Activated CD4-positive, alpha-beta T cell treated with anti-CD3 and anti-CD28 coated beads for 36 hours (primary cell): ENCODE measurements at regions not wholly inside any gene's neighbourhood (a gene's known extent, or its start where the extent isn't known, plus 50 kb on each side); places are given as distances from the start of the nearest gene placed in this dataset.

ENCODE experiments used
- ATAC-seq: fragments of 200-7000 bp; cut with Tn5 transposase; one replicate; pipeline ENCODE4 v1.10.0; 2021; ENCODE audit warnings: mild to moderate bottlenecking, moderate library complexity
- CTCF ChIA-PET: fragments of 350-600 bp; sonication (Branson Sonifier 250); formaldehyde crosslinking; loops from one replicate; lab custom pipeline; 2021; ENCODE audit warnings: antibody characterized with exemption; lab: Charles Lee
- POLR2A ChIA-PET: fragments of 350-600 bp; sonication (Branson Sonifier 250); formaldehyde crosslinking; loops from one replicate; lab custom pipeline; 2021; ENCODE audit warnings: antibody characterized with exemption, inconsistent platforms; lab: Charles Lee
- DNase-seq: peaks from one replicate; pipeline ENCODE4 v3.0.0-alpha.2; 2020
- H3K27ac Mint-ChIP-seq: one replicate; pipeline ENCODE4 v1.8.0; 2021; ENCODE audit warnings: mixed read lengths
- H3K27me3 Mint-ChIP-seq: one replicate; pipeline ENCODE4 v1.8.0; 2021; ENCODE audit warnings: mixed read lengths
- H3K36me3 Mint-ChIP-seq: one replicate; pipeline ENCODE4 v1.8.0; 2021; ENCODE audit warnings: low read depth, mixed read lengths
- H3K4me1 Mint-ChIP-seq: one replicate; pipeline ENCODE4 v1.8.0; 2021; ENCODE audit warnings: mixed read lengths
- H3K4me3 Mint-ChIP-seq: one replicate; pipeline ENCODE4 v1.8.0; 2021; ENCODE audit warnings: mild to moderate bottlenecking, moderate library complexity, mixed read lengths
- H3K9me3 Mint-ChIP-seq: one replicate; pipeline ENCODE4 v1.8.0; 2021; ENCODE audit warnings: low read depth, mixed read lengths
- intact Hi-C, 2 experiments: fragments of 100-400 bp; cut with DNase I in 1 of 2; cut with micrococcal nuclease in 1 of 2; formaldehyde crosslinking; loops; one replicate each; pipeline versions ENCODE4 v1.14.2 to v1.15.1; 2022 to 2024; cut with DNase I, micrococcal nuclease

GRCh38 chr2:38509947-38510326, 92.8 kb downstream of the HNRNPLL start:
- Mint-ChIP-seq H3K4me1 (peaks cover 3% of the 10 kb centered on the region), H3K9me3 (peaks cover 5% of the 10 kb centered on the region), H3K36me3 (no peaks in the 10 kb centered on the region), H3K27ac (no peak overlapping the region), H3K4me3 (no peak overlapping the region), H3K27me3 (peaks cover 5% of the 10 kb centered on the region)
- ATAC-seq (no peak), DNase-seq (no peak)
- CTCF ChIA-PET = interaction anchor here (0.6 to 10.1 kb wide), 6 partner anchors 64 to 288 kb away, joined by 3 to 155 read pairs (median 5); no protein-coding TSS in a partner anchor
- intact Hi-C loops = loop anchor here (2.0 to 5.0 kb wide), 3 partner anchors 133 to 528 kb away; partner anchors contain the start of gene ATL2 (in 1 of the 2)
- POLR2A ChIA-PET = no interaction called here

GRCh38 chr2:38509314-38509946, 93.3 kb downstream of the HNRNPLL start:
- ChIA-PET CTCF (interaction anchor here (0.8 to 10.1 kb wide), 18 partner anchors 9 to 323 kb away, joined by 3 to 155 read pairs (median 5); no protein-coding TSS in a partner anchor), POLR2A (no interaction called here)
- DNase-seq (no peak), ATAC-seq (no peak)
- Mint-ChIP-seq H3K4me3 (no peak overlapping the region), H3K36me3 (no peaks in the 10 kb centered on the region), H3K27me3 (peaks cover 5% of the 10 kb centered on the region), H3K27ac (no peak overlapping the region), H3K9me3 (peaks cover 5% of the 10 kb centered on the region), H3K4me1 (peaks cover 3% of the 10 kb centered on the region)
- intact Hi-C loops = loop anchor here (2.0 to 5.0 kb wide), 3 partner anchors 133 to 527 kb away; partner anchors contain the start of gene ATL2 (in 1 of the 2)

DNA sequence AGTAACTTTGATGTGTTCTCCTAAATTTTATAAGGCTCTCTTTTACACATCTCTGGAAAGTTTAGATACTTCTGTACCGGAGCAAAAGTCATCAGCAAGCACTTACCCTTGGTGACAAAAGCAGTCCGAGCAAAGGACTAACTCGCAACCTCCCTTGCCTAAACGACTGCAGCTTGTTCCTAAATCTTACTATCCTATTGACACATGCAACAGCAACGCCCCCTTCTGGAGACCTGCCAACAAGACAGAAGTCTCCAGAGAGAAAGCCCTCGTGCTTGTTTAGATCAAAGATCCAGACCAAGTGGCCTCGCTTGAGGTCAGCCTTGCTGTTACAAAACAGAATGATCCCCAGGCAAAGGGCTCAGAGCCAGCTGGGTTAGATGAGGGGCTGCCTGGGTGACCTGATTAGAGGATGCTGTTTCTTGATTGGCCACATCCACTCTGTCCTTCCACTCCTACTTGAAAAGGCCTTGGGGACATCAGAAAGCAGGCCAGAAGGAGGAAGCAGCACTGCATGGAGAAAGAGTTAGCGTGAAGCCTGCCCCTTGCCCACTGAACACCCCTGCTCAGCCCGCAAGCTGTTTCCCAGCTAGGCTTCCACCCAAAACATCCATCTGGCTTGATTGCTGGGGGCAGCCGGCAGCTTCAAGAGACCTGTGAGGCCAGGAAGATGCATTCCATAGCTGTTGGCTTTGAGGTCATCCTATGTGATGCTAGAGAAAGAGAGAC, 94.3 kb downstream of the HNRNPLL start:
- POLR2A ChIA-PET = no interaction called here
- intact Hi-C loops = loop anchor here (1.0 to 5.0 kb wide), 5 partner anchors 131 to 526 kb away; partner anchors contain the start of gene ATL2 (in 2 of the 2)
- DNase-seq = peak; percentile 92
- peaks cover 5% of the 10 kb centered on the region for H3K9me3 Mint-ChIP-seq
- H3K4me3 Mint-ChIP-seq = no peak overlapping the region
- H3K36me3 Mint-ChIP-seq = no peaks in the 10 kb centered on the region
- ATAC-seq = peak; percentile 95
- CTCF ChIA-PET = interaction anchor here (0.6 to 10.1 kb wide), 63 partner anchors 10 to 1274 kb away, joined by 3 to 155 read pairs (median 4); partner anchors contain the start of gene ATL2
- peaks cover 5% of the 10 kb centered on the region for H3K27me3 Mint-ChIP-seq
- peaks cover 3% of the 10 kb centered on the region for H3K4me1 Mint-ChIP-seq
- H3K27ac Mint-ChIP-seq = no peak overlapping the region

DNA sequence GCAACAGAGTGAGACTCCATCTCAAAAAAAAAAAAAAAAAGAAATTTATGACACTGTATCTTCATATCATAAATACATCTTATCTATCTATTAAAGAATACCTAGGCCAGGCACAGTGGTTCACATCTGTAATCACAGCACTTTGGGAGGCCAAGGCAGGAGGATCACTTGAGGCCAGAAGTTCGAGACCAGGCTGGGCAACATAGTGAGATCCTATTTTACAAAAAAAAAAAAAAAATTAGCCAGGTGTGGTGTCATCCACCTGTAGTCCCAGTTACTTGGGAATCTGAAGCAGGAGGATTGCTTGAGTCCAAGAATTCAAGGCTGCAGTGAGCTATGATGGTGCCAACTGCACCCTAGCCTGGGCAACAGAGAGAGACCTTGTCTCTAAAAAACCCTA, 95.0 kb downstream of the HNRNPLL start:
- Mint-ChIP-seq H3K27ac (no peak overlapping the region), H3K4me1 (peaks cover 3% of the 10 kb centered on the region), H3K9me3 (peaks cover 5% of the 10 kb centered on the region), H3K36me3 (no peaks in the 10 kb centered on the region), H3K4me3 (no peak overlapping the region), H3K27me3 (peaks cover 5% of the 10 kb centered on the region)
- ATAC-seq = no peak
- ChIA-PET CTCF (interaction anchor here (0.6 to 10.1 kb wide), 59 partner anchors 9 to 1273 kb away, joined by 3 to 155 read pairs (median 4); partner anchors contain the start of gene ATL2), POLR2A (no interaction called here)
- intact Hi-C loops = loop anchor here (1.0 to 5.0 kb wide), 5 partner anchors 130 to 525 kb away; partner anchors contain the start of gene ATL2 (in 2 of the 2)
- DNase-seq = no peak

- ChIA-PET CTCF (interaction anchor here (10.1 kb wide), 1 partner anchor 190 kb away, joined by 155 read pairs; no protein-coding TSS in a partner anchor), POLR2A (no interaction called here)
- H3K27me3 Mint-ChIP-seq = peaks cover 8% of the 10 kb centered on the region
- no peak for DNase-seq
- H3K4me3 Mint-ChIP-seq = no peak overlapping the region
- H3K9me3 Mint-ChIP-seq = peaks cover 9% of the 10 kb centered on the region
- peaks cover 3% of the 10 kb centered on the region for H3K4me1 Mint-ChIP-seq
- H3K27ac Mint-ChIP-seq = no peak overlapping the region
- no peak for ATAC-seq
- intact Hi-C loops = loop anchor here (5.0 kb wide), 1 partner anchor 523 kb away; no protein-coding TSS in a partner anchor
- no peaks in the 10 kb centered on the region for H3K36me3 Mint-ChIP-seq
Measured at GRCh38 chr2:38505779-38506178, 96.9 kb downstream of the HNRNPLL start.

GRCh38 chr2:38504169-38504568, 98.6 kb downstream of the HNRNPLL start:
- H3K9me3 Mint-ChIP-seq = peaks cover 9% of the 10 kb centered on the region
- H3K27ac Mint-ChIP-seq = no peak overlapping the region
- CTCF ChIA-PET = interaction anchor here (1.1 kb wide), 1 partner anchor 9 kb away, joined by 4 read pairs; no protein-coding TSS in a partner anchor
- H3K27me3 Mint-ChIP-seq = peaks cover 8% of the 10 kb centered on the region
- intact Hi-C loops = no loop called here
- peaks cover 3% of the 10 kb centered on the region for H3K4me1 Mint-ChIP-seq
- POLR2A ChIA-PET = no interaction called here
- ATAC-seq (no peak), DNase-seq (no peak)
- no peaks in the 10 kb centered on the region for H3K36me3 Mint-ChIP-seq
- H3K4me3 Mint-ChIP-seq = no peak overlapping the region

DNA sequence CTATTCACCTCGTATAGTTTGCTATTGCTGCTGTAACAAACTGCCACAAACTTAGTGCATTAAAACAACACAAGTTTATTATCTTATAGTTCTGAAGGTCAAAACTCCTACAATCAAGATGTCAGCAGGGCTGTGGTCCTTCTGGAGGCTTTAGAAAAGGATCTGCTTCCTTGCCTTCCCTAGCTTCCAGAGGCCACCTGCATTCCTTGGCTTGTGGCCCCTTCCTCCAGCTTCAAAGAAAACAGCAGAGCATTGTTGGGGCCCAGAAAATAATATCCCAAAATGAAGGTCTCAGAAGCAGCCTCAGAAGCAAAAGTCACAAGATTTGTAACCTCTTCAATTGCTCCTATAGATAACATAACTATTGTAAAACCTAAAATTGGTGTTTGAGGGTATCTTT, 100.6 kb downstream of the HNRNPLL start:
- intact Hi-C loops = no loop called here
- DNase-seq (no peak), ATAC-seq (no peak)
- Mint-ChIP-seq H3K27ac (no peak overlapping the region), H3K4me1 (peaks cover 6% of the 10 kb centered on the region), H3K9me3 (peaks cover 9% of the 10 kb centered on the region), H3K36me3 (no peaks in the 10 kb centered on the region), H3K27me3 (peaks cover 8% of the 10 kb centered on the region), H3K4me3 (no peak overlapping the region)
- POLR2A ChIA-PET = no interaction called here
- CTCF ChIA-PET = no interaction called here

DNA sequence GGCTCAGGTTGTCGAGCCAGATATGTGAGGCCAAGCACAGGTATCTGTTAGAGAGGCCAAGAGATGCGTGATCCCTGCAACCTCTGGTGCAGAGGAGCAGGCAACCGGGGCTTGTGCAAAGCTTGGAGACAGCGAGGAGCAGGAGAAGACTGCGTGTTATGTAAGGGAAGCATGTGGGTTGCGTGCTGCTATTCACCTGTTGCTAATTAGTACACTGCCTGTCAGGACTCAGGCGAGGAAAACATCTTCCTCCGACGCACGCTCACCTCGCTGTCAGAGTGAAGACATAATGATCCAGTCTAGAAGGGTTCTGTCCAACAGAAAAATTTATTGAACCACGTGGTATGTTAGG, 102.5 kb downstream of the HNRNPLL start:
- Mint-ChIP-seq H3K9me3 (peaks cover 4% of the 10 kb centered on the region), H3K4me3 (no peak overlapping the region), H3K27me3 (peaks cover 4% of the 10 kb centered on the region), H3K4me1 (peaks cover 6% of the 10 kb centered on the region), H3K36me3 (no peaks in the 10 kb centered on the region), H3K27ac (no peak overlapping the region)
- DNase-seq (no peak), ATAC-seq (no peak)
- intact Hi-C loops = no loop called here
- ChIA-PET CTCF (no interaction called here), POLR2A (no interaction called here)

DNA sequence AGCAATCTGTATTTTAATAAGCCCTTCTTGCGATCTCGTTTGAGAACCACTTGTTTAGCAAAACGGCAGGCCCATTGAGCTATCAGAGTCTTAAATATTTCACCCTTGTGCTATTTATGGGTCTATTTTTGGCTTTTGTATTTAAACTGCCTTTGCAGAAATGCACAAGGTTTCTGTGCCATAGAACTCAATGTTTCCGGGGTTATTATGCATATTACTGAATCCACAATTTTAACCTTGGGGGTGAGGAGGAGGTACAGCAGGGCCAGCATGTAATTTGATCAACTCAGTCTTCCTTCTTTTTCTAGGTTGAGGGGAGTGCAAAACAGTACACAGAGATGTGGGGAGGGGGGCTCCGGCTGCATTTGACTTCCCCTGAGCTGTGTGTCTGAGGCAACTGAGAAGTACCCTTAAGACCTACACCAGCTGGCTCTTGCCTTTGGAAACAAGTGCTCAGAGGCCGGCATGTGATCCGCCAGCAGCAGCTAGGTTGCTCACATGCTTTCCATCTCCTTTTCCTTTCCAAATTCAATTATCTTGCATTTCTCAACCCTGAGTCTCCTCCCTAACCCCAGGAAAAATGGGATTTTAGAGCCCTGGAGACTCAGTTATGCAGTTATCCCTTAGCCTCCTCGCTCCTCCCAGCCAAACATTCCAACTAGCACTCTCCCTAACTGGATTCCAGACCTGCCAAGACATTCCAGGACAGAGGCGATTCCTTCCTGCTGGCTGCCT, 103.0 kb downstream of the HNRNPLL start:
- DNase-seq (no peak), ATAC-seq (no peak)
- peaks cover 6% of the 10 kb centered on the region for H3K4me1 Mint-ChIP-seq
- intact Hi-C loops = no loop called here
- ChIA-PET CTCF (interaction anchor here (2.3 kb wide), 1 partner anchor 8 kb away, joined by 8 read pairs; no protein-coding TSS in a partner anchor), POLR2A (no interaction called here)
- peaks cover 4% of the 10 kb centered on the region for H3K9me3 Mint-ChIP-seq
- H3K27ac Mint-ChIP-seq = no peak overlapping the region
- H3K4me3 Mint-ChIP-seq = no peak overlapping the region
- H3K36me3 Mint-ChIP-seq = no peaks in the 10 kb centered on the region
- peaks cover 4% of the 10 kb centered on the region for H3K27me3 Mint-ChIP-seq

DNA sequence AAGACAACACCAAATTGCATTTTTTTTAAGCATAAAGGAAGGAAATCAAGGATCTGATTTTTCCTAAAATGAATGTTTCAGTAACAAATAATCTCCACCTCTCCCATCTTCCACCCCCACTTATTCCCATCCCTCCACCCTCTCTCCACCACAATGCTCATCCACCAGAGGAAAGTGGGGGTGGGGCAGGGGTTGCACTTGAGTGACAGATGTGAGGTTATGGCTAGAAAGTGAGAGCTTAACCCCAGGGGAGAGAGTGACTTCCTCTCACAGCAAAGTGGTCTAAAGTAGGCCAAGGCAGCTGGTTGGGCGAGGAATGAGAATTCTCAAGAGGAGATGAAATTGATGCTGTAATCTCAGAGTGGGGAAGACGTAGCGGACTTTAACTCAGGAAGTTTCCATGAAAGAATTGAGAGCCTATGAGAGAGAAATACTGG, 104.7 kb downstream of the HNRNPLL start:
- intact Hi-C loops = no loop called here
- DNase-seq (no peak), ATAC-seq (no peak)
- POLR2A ChIA-PET = no interaction called here
- H3K4me1 Mint-ChIP-seq = peaks cover 6% of the 10 kb centered on the region
- peaks cover 4% of the 10 kb centered on the region for H3K9me3 Mint-ChIP-seq
- H3K27ac Mint-ChIP-seq = no peak overlapping the region
- CTCF ChIA-PET = interaction anchor here (2.3 kb wide), 1 partner anchor 10 kb away, joined by 8 read pairs; no protein-coding TSS in a partner anchor
- H3K36me3 Mint-ChIP-seq = no peaks in the 10 kb centered on the region
- H3K4me3 Mint-ChIP-seq = no peak overlapping the region
- H3K27me3 Mint-ChIP-seq = peaks cover 4% of the 10 kb centered on the region

DNA sequence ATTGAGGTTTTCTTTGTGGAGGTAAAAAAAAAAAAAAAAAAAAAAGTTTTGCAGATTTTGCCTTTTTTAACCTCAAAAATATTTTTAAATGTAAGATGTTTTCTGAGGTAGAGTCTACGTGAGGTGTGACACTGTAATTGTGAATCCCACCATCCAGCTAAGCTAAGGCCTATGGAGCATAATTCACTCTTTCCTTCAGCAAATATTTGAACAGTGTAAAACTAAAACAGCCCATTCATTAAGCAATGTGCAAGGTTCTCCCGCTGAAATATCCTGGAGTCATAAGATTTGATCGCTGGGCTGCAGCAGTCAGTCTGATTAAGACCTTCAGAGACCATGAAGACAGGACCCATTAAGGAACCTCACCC, 105.1 kb downstream of the HNRNPLL start:
- Mint-ChIP-seq H3K27me3 (peaks cover 4% of the 10 kb centered on the region), H3K27ac (no peak overlapping the region), H3K4me1 (peaks cover 6% of the 10 kb centered on the region), H3K9me3 (peaks cover 4% of the 10 kb centered on the region), H3K36me3 (no peaks in the 10 kb centered on the region), H3K4me3 (no peak overlapping the region)
- intact Hi-C loops = no loop called here
- ATAC-seq (no peak), DNase-seq (no peak)
- ChIA-PET POLR2A (no interaction called here), CTCF (interaction anchor here (1.6 to 2.3 kb wide), 2 partner anchors 10 to 17 kb away, joined by 4 to 8 read pairs; no protein-coding TSS in a partner anchor)
